A673 (cell line): ENCODE measurements at regions not wholly inside any gene's neighbourhood (a gene's known extent, or its start where the extent isn't known, plus 50 kb on each side); places are given as distances from the start of the nearest gene placed in this dataset.

ENCODE experiments used
- EZH2 ChIP-seq: fragments of 200-600 bp; sonication (generic); IDR thresholded peaks from 2 replicates; pipeline ENCODE4 v1.6.1; 2017; ENCODE audit warnings: borderline replicate concordance, low read depth, mild to moderate bottlenecking, mixed read lengths, antibody characterized with exemption, low read length; ENCODE audit not compliant: poor library complexity, severe bottlenecking
- TF ChIP-seq, protein P1 (sequence below): fragments of 300-800, 200-600 bp; sonication (generic); conservative IDR thresholded peaks from 2 replicates; pipeline ENCODE4 v1.5.1; 2017; ENCODE audit warnings: low read depth, mild to moderate bottlenecking, antibody characterized with exemption, low read length, moderate library complexity, mixed read lengths

DNA sequence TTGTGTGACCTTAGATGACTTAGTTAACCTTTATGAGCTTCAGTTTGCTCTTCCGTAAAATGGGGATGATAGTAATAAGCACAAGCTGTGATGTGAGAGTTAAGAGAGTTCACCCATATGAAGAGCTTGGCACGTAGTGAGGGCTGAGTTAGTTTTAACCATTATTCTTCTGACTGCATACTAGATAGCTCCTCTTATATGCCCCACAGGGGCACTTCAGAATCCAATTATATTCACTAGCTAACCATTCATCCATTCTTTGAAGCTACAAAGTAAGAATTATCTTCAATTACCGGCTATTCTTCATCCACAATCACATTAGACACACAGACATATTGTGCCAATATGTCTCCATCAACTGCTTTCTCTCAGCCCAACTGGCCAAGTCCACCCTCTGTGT lies 159.0 kb upstream of the STT3B start:
- TF ChIP-seq, protein P1, sequence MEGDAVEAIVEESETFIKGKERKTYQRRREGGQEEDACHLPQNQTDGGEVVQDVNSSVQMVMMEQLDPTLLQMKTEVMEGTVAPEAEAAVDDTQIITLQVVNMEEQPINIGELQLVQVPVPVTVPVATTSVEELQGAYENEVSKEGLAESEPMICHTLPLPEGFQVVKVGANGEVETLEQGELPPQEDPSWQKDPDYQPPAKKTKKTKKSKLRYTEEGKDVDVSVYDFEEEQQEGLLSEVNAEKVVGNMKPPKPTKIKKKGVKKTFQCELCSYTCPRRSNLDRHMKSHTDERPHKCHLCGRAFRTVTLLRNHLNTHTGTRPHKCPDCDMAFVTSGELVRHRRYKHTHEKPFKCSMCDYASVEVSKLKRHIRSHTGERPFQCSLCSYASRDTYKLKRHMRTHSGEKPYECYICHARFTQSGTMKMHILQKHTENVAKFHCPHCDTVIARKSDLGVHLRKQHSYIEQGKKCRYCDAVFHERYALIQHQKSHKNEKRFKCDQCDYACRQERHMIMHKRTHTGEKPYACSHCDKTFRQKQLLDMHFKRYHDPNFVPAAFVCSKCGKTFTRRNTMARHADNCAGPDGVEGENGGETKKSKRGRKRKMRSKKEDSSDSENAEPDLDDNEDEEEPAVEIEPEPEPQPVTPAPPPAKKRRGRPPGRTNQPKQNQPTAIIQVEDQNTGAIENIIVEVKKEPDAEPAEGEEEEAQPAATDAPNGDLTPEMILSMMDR, result no peak
- TF ChIP-seq EZH2, result no peak
